SK-N-SH (cell line): ENCODE measurements at regions not wholly inside any gene's neighbourhood (a gene's known extent, or its start where the extent isn't known, plus 50 kb on each side); places are given as distances from the start of the nearest gene placed in this dataset.

Experiments
- CTCF ChIA-PET: fragments of 300-600, 350-600 bp; formaldehyde crosslinking; extraction: SDS; loops from one replicate; lab custom pipeline; 2021; lab: Yijun Ruan, JAX
- POLR2A ChIA-PET: fragments of 350-600 bp; sonication (Branson Sonifier 250); formaldehyde crosslinking; extraction: SDS; loops from one replicate; lab custom pipeline; 2020; ENCODE audit warnings: antibody characterized with exemption, inconsistent platforms; lab: Yijun Ruan, JAX
- DNase-seq: peaks from one replicate; pipeline ENCODE4 v3.0.0; 2012
- H2AFZ ChIP-seq: fragments of 200-600 bp; sonication (generic); 2 replicates; pipeline ENCODE4 v1.8.1; 2016; ENCODE audit warnings: antibody characterized with exemption, mild to moderate bottlenecking, low read depth
- H3F3A ChIP-seq: fragments of 200-600 bp; sonication (generic); replicated peaks from 2 replicates; pipeline ENCODE3; 2016; ENCODE audit warnings: antibody characterized with exemption, mild to moderate bottlenecking; ENCODE audit not compliant: insufficient read depth
- H3K27ac ChIP-seq, 2 experiments: fragments of 200-500 bp in 1 of 2; fragments of 200-600 bp in 1 of 2; sonication (Bioruptor generic) in 1 of 2; sonication (generic), shearing (Covaris generic) in 1 of 2; 2 replicates each; pipeline versions ENCODE4 v1.5.1 to v1.6.1; 2014 to 2016; ENCODE audit warnings: low read depth in 2 of 2, inconsistent platforms in 1 of 2, low read length in 1 of 2, mild to moderate bottlenecking in 1 of 2, mixed read lengths in 1 of 2
- H3K27me3 ChIP-seq: fragments of 200-600 bp; sonication (generic), shearing (Covaris generic); 2 replicates; pipeline ENCODE4 v1.6.1; 2016; ENCODE audit warnings: mixed run types; ENCODE audit not compliant: insufficient read depth
- H3K36me3 ChIP-seq, 2 experiments: fragments of 200-500 bp in 1 of 2; fragments of 200-600 bp in 1 of 2; sonication (Bioruptor generic) in 1 of 2; sonication (generic) in 1 of 2; replicated peaks in 1 of 2; 2 replicates each; pipeline versions ENCODE3 to v1.5.1; 2014 to 2016; ENCODE audit warnings: low read length in 1 of 2, mild to moderate bottlenecking in 1 of 2; ENCODE audit not compliant: insufficient read depth in 2 of 2, control insufficient read depth in 1 of 2
- H3K4me1 ChIP-seq, 2 experiments: fragments of 200-500 bp in 1 of 2; fragments of 200-600 bp in 1 of 2; sonication (Bioruptor generic) in 1 of 2; sonication (generic), shearing (Covaris generic) in 1 of 2; 2 replicates each; pipeline versions ENCODE4 v1.5.1 to v1.6.1; 2014 to 2016; ENCODE audit warnings: low read depth in 1 of 2, low read length in 1 of 2, mixed run types in 1 of 2; ENCODE audit not compliant: insufficient read depth in 2 of 2, control insufficient read depth in 1 of 2
- H3K4me2 ChIP-seq: fragments of 200-600 bp; sonication (generic), shearing (Covaris generic); 2 replicates; pipeline ENCODE4 v1.6.1; 2017; ENCODE audit warnings: mixed run types
- H3K4me3 ChIP-seq, 2 experiments: fragments of 200-500 bp in 1 of 2; fragments of 200-600 bp in 1 of 2; sonication (Bioruptor generic) in 1 of 2; sonication (generic), shearing (Covaris generic) in 1 of 2; 2 replicates each; pipeline versions ENCODE4 v1.5.1 to v1.8.1; 2014 to 2016; ENCODE audit warnings: low read depth in 2 of 2, inconsistent platforms in 1 of 2, low read length in 1 of 2, mild to moderate bottlenecking in 1 of 2, mixed read lengths in 1 of 2, moderate library complexity in 1 of 2
- H3K79me2 ChIP-seq: fragments of 200-600 bp; sonication (generic); 2 replicates; pipeline ENCODE4 v1.8.1; 2017; ENCODE audit warnings: mild to moderate bottlenecking; ENCODE audit not compliant: insufficient read depth
- H3K9ac ChIP-seq: fragments of 200-600 bp; sonication (generic); 2 replicates; pipeline ENCODE4 v1.6.1; 2017; ENCODE audit warnings: mixed run types
- H3K9me2 ChIP-seq: fragments of 200-600 bp; sonication (generic); 2 replicates; pipeline ENCODE4 v1.6.1; 2017; ENCODE audit warnings: mixed run types
- H3K9me3 ChIP-seq: fragments of 200-600 bp; sonication (generic); 2 replicates; pipeline ENCODE4 v1.6.1; 2017; ENCODE audit warnings: mixed run types, mild to moderate bottlenecking, moderate library complexity
- H4K20me1 ChIP-seq: fragments of 200-600 bp; sonication (generic); 2 replicates; pipeline ENCODE4 v1.6.1; 2017; ENCODE audit warnings: mild to moderate bottlenecking, mixed run types; ENCODE audit not compliant: insufficient read depth
- ELF1 ChIP-seq: IDR thresholded peaks from 2 replicates; pipeline ENCODE4 v1.4.0; 2012
- EP300 ChIP-seq, 2 experiments: IDR thresholded peaks; 2 replicates each; pipeline versions ENCODE4 v1.4.0 to v1.6.1; 2012; ENCODE audit warnings: borderline replicate concordance in 1 of 2, low read depth in 1 of 2, low read length in 1 of 2
- FOXJ3 ChIP-seq: sonication (generic); formaldehyde crosslinking; IDR thresholded peaks from 2 replicates; pipeline ENCODE4 v1.5.1; 2020; ENCODE audit warnings: mild to moderate bottlenecking, missing genetic modification reagents
- JUND ChIP-seq: IDR thresholded peaks from 2 replicates; pipeline ENCODE4 v1.4.0; 2012
- MAX ChIP-seq: IDR thresholded peaks from 2 replicates; pipeline ENCODE4 v1.4.0; 2012; ENCODE audit warnings: low read depth
- MXI1 ChIP-seq: IDR thresholded peaks from 2 replicates; pipeline ENCODE4 v1.6.1; 2012; ENCODE audit warnings: mild to moderate bottlenecking, low read depth, low read length, improper control_type of control experiment
- POLR2AphosphoS5 ChIP-seq: IDR thresholded peaks from 2 replicates; pipeline ENCODE4 v1.6.1; 2012; ENCODE audit warnings: low read depth, low read length
- RAD21 ChIP-seq: IDR thresholded peaks from 2 replicates; pipeline ENCODE4 v1.6.1; 2012; ENCODE audit warnings: mild to moderate bottlenecking, low read length
- RCOR1 ChIP-seq: fragments of 150-350 bp; IDR thresholded peaks from 2 replicates; pipeline ENCODE4 v1.6.1; 2017; ENCODE audit warnings: antibody characterized with exemption, low read length
- SMC3 ChIP-seq: IDR thresholded peaks from 2 replicates; pipeline ENCODE4 v1.6.1; 2012; ENCODE audit warnings: low read depth, low read length, improper control_type of control experiment
- TEAD4 ChIP-seq: IDR thresholded peaks from 2 replicates; pipeline ENCODE4 v1.4.0; 2012; ENCODE audit warnings: mild to moderate bottlenecking, borderline replicate concordance; ENCODE audit not compliant: insufficient read depth
- USF1 ChIP-seq: IDR thresholded peaks from 2 replicates; pipeline ENCODE4 v1.4.0; 2012; ENCODE audit warnings: low read depth, borderline replicate concordance
- ZBTB33 ChIP-seq: IDR thresholded peaks from 2 replicates; pipeline ENCODE4 v1.4.0; 2012; ENCODE audit warnings: low read depth, borderline replicate concordance
- WGBS: methylation state at CpG from one replicate; pipeline ENCODE4 v1.1.6; 2017; ENCODE audit warnings: low lambda C conversion rate; 5-methylcytosine and 5-hydroxymethylcytosine counted together

- no peak overlapping the region for H3K4me3 ChIP-seq
- POLR2A ChIA-PET: no interaction called here
- CTCF ChIA-PET: interaction anchor here (0.7 kb wide), 1 partner anchor 15 kb away, joined by 4 read pairs; no protein-coding TSS in a partner anchor
Measured at GRCh38 chr1:195965036-195965435, 643.2 kb downstream of the KCNT2 start.

GRCh38 chr1:195964516-195964915 lies 643.7 kb downstream of the KCNT2 start:
- Histone ChIP-seq H4K20me1 (no peaks in the 10 kb centered on the region), H3K79me2 (no peaks in the 10 kb centered on the region), H3K9ac (no peak overlapping the region), H3K27me3 (no peaks in the 10 kb centered on the region), H3K9me3 (no peaks in the 10 kb centered on the region), H3K27ac (no peak overlapping the region), H3F3A (no peaks in the 10 kb centered on the region), H3K36me3 (no peaks in the 10 kb centered on the region), H3K4me2 (no peak overlapping the region), H2AFZ (no peak overlapping the region), H3K9me2 (no peaks in the 10 kb centered on the region), H3K4me3 (no peak overlapping the region), H3K4me1 (no peaks in the 10 kb centered on the region; a peak in 2 of 4 replicates)
- POLR2A ChIA-PET: no interaction called here
- TF ChIP-seq SMC3: no peak
- no peak for TF ChIP-seq ELF1
- CTCF ChIA-PET: interaction anchor here (0.7 kb wide), 1 partner anchor 16 kb away, joined by 4 read pairs; no protein-coding TSS in a partner anchor
- DNase-seq: no peak

More at GRCh38 chr1:195965036-195965435, 643.2 kb downstream of the KCNT2 start:
- WGBS: 35% methylated on average over 3 of the region's 3 CpGs
- Histone ChIP-seq H3K36me3 (no peaks in the 10 kb centered on the region), H3K4me1 (no peaks in the 10 kb centered on the region; a peak in 2 of 4 replicates), H2AFZ (no peak overlapping the region), H4K20me1 (no peaks in the 10 kb centered on the region), H3K27me3 (no peaks in the 10 kb centered on the region), H3K27ac (no peak overlapping the region), H3K9me3 (no peaks in the 10 kb centered on the region), H3K4me2 (no peak overlapping the region), H3K79me2 (no peaks in the 10 kb centered on the region), H3K9me2 (no peaks in the 10 kb centered on the region), H3K9ac (no peak overlapping the region), H3F3A (no peaks in the 10 kb centered on the region)
- no peak for DNase-seq
- TF ChIP-seq RAD21 (no peak), MXI1 (no peak), POLR2AphosphoS5 (no peak), JUND (no peak), USF1 (no peak), ELF1 (no peak), RCOR1 (no peak), EP300 (IDR thresholded peaks at IDR 0.05; ENCODE audit: borderline replicate concordance in 1 of 2, low read depth in 1 of 2, low read length in 1 of 2) (no peak), MAX (no peak), ZBTB33 (no peak), TEAD4 (no peak), FOXJ3 (CRISPR knock-in tag) (no peak)
